ENCODE measurements at regions not wholly inside any gene's neighbourhood (a gene's known extent, or its start where the extent isn't known, plus 50 kb on each side); places are given as distances from the start of the nearest gene placed in this dataset.

GRCh38 chr11:131109257-131109656 is 193.0 kb upstream of the SNX19 start:
- ChIA-PET POLR2A (no interaction called here), CTCF (ENCODE audit: unreplicated experiment) (no interaction called here)
- Histone ChIP-seq H3K79me2 (ENCODE audit: insufficient read depth, low read depth, low read length) (no peaks in the 10 kb centered on the region), H3K9me3 (ENCODE audit: low read length) (0 out of 2 replicates have a peak, but pooled peaks cover 6% of the 10 kb centered on the region), H3K4me2 (ENCODE audit: low read length) (no peak overlapping the region), H3K27ac (ENCODE audit: low read depth, low read length, poor library complexity, severe bottlenecking) (no peak overlapping the region), H3K36me3 (ENCODE audit: insufficient read depth, low read length) (no peaks in the 10 kb centered on the region), H3K4me1 (ENCODE audit: insufficient read depth, low read length, poor library complexity, severe bottlenecking) (no peaks in the 10 kb centered on the region), H4K20me1 (ENCODE audit: insufficient read depth, low read length) (no peaks in the 10 kb centered on the region), H3K4me3 (ENCODE audit: low read depth, low read length, poor library complexity, severe bottlenecking) (no peak overlapping the region), H3K9me2 (ENCODE audit: insufficient read depth, low read length) (no peaks in the 10 kb centered on the region), H2AFZ (ENCODE audit: low read length) (no peak overlapping the region)
- BruUV-seq (replicated peaks), result no TSS peak
- intact Hi-C loops (cut with micrococcal nuclease; ENCODE audit: unreplicated experiment), result no loop called here
- TF ChIP-seq EZH2phosphoT487 (IDR thresholded peaks at IDR 0.05; ENCODE audit: borderline replicate concordance, low read depth, low read length), result no peak
- no peak for TF ChIP-seq CTCF (conservative IDR thresholded peaks at IDR 0.05; ENCODE audit: low read length)
- DNase-seq (ENCODE audit: low spot score), result no peak

GRCh38 chr11:131109790-131110189 is 193.5 kb upstream of the SNX19 start:
- Histone ChIP-seq H3K27ac (ENCODE audit: low read depth, low read length, poor library complexity, severe bottlenecking) (no peak overlapping the region), H3K36me3 (ENCODE audit: insufficient read depth, low read length) (no peaks in the 10 kb centered on the region), H3K4me2 (ENCODE audit: low read length) (no peak overlapping the region), H3K9me3 (ENCODE audit: low read length) (0 out of 2 replicates have a peak, but pooled peaks cover 6% of the 10 kb centered on the region), H4K20me1 (ENCODE audit: insufficient read depth, low read length) (no peaks in the 10 kb centered on the region), H3K4me1 (ENCODE audit: insufficient read depth, low read length, poor library complexity, severe bottlenecking) (no peaks in the 10 kb centered on the region), H3K79me2 (ENCODE audit: insufficient read depth, low read depth, low read length) (no peaks in the 10 kb centered on the region), H3K9me2 (ENCODE audit: insufficient read depth, low read length) (no peaks in the 10 kb centered on the region), H2AFZ (ENCODE audit: low read length) (no peak overlapping the region), H3K4me3 (ENCODE audit: low read depth, low read length, poor library complexity, severe bottlenecking) (no peak overlapping the region)
- DNase-seq (ENCODE audit: low spot score), result no peak
- intact Hi-C loops (cut with micrococcal nuclease; ENCODE audit: unreplicated experiment), result no loop called here
- no TSS peak for BruUV-seq (replicated peaks)
- POLR2A ChIA-PET, result no interaction called here
- CTCF ChIA-PET (ENCODE audit: unreplicated experiment), result no interaction called here
- no peak for TF ChIP-seq EZH2phosphoT487 (IDR thresholded peaks at IDR 0.05; ENCODE audit: borderline replicate concordance, low read depth, low read length)
- no peak for TF ChIP-seq CTCF (conservative IDR thresholded peaks at IDR 0.05; ENCODE audit: low read length)

- Histone ChIP-seq H3K4me3 (ENCODE audit: low read depth, low read length, poor library complexity, severe bottlenecking) (no peak overlapping the region), H3K9me2 (ENCODE audit: insufficient read depth, low read length) (no peaks in the 10 kb centered on the region), H3K79me2 (ENCODE audit: insufficient read depth, low read depth, low read length) (no peaks in the 10 kb centered on the region), H3K4me2 (ENCODE audit: low read length) (no peak overlapping the region), H4K20me1 (ENCODE audit: insufficient read depth, low read length) (no peaks in the 10 kb centered on the region), H3K9me3 (ENCODE audit: low read length) (no peaks in the 10 kb centered on the region), H3K27ac (ENCODE audit: low read depth, low read length, poor library complexity, severe bottlenecking) (no peak overlapping the region), H2AFZ (ENCODE audit: low read length) (no peak overlapping the region), H3K36me3 (ENCODE audit: insufficient read depth, low read length) (no peaks in the 10 kb centered on the region), H3K4me1 (ENCODE audit: insufficient read depth, low read length, poor library complexity, severe bottlenecking) (no peaks in the 10 kb centered on the region)
- POLR2A ChIA-PET, result no interaction called here
- intact Hi-C loops (cut with micrococcal nuclease; ENCODE audit: unreplicated experiment), result no loop called here
- TF ChIP-seq CTCF (conservative IDR thresholded peaks at IDR 0.05; ENCODE audit: low read length) (no peak), EZH2phosphoT487 (IDR thresholded peaks at IDR 0.05; ENCODE audit: borderline replicate concordance, low read depth, low read length) (no peak)
- CTCF ChIA-PET (ENCODE audit: unreplicated experiment), result no interaction called here
- no TSS peak for BruUV-seq (replicated peaks)
- DNase-seq (ENCODE audit: low spot score), result no peak
These were observed 195.5 kb upstream of the SNX19 start for GRCh38 chr11:131111775-131112174.
